PC-3 (cell line): ENCODE measurements at regions not wholly inside any gene's neighbourhood (a gene's known extent, or its start where the extent isn't known, plus 50 kb on each side); places are given as distances from the start of the nearest gene placed in this dataset.

Experiments used
- ATAC-seq: fragments of 200-7000 bp; cut with Tn5 transposase; 2 replicates; pipeline ENCODE4 v1.9.1; 2020; ENCODE audit warnings: mild to moderate bottlenecking, moderate library complexity
- BruUV-seq: library from RNA; stranded (reverse); fragments of 400-500 nt; replicated peaks from 2 replicates; lab custom pipeline; 2021; lab: Mats Ljungman, UMichigan
- CTCF ChIA-PET: fragments of 300-600 bp; sonication (Branson Sonifier 250); formaldehyde crosslinking; loops from one replicate; lab custom pipeline; 2022; ENCODE audit warnings: antibody characterized with exemption; lab: Charles Lee
- POLR2A ChIA-PET: fragments of 300-600 bp; sonication (Branson Sonifier 250); formaldehyde crosslinking; loops from one replicate; lab custom pipeline; 2022; ENCODE audit warnings: antibody characterized with exemption; ENCODE audit not compliant: unreplicated experiment; lab: Charles Lee
- DNase-seq: peaks from one replicate; pipeline ENCODE4 v3.0.0-alpha.2; 2015
- H2AFZ ChIP-seq: fragments of 300-600 bp; sonication (generic); 2 replicates; pipeline ENCODE4 v1.6.0; 2016; ENCODE audit warnings: antibody characterized with exemption, low read length
- H3F3A ChIP-seq: fragments of 300-600 bp; sonication (generic); one replicate; pipeline ENCODE4 v1.6.0; 2017; ENCODE audit warnings: antibody characterized with exemption, low read length, control low read depth, mild to moderate bottlenecking; ENCODE audit not compliant: unreplicated experiment
- H3K27ac ChIP-seq: fragments of 300-600 bp; sonication (generic); 2 replicates; pipeline ENCODE4 v1.5.1; 2016; ENCODE audit warnings: mild to moderate bottlenecking, low read length
- H3K27me3 ChIP-seq: fragments of 300-600 bp; sonication (generic); 2 replicates; pipeline ENCODE4 v1.6.1; 2016; ENCODE audit warnings: low read length, mixed read lengths
- H3K36me3 ChIP-seq: fragments of 300-600 bp; sonication (generic); 2 replicates; pipeline ENCODE4 v1.6.1; 2016; ENCODE audit warnings: low read depth, mixed run types, low read length, mixed read lengths
- H3K4me1 ChIP-seq: fragments of 300-600 bp; sonication (generic); 2 replicates; pipeline ENCODE4 v1.5.1; 2016; ENCODE audit warnings: low read length; ENCODE audit not compliant: insufficient read depth
- H3K4me2 ChIP-seq: fragments of 300-600 bp; sonication (generic); 2 replicates; pipeline ENCODE4 v1.6.0; 2016; ENCODE audit warnings: low read length
- H3K4me3 ChIP-seq: fragments of 300-600 bp; sonication (generic); 2 replicates; pipeline ENCODE4 v1.5.1; 2016; ENCODE audit warnings: mild to moderate bottlenecking, low read length, mixed read lengths
- H3K79me2 ChIP-seq: fragments of 300-600 bp; sonication (generic); 2 replicates; pipeline ENCODE4 v1.6.1; 2017; ENCODE audit warnings: low read length, mixed read lengths
- H3K9ac ChIP-seq: fragments of 300-600 bp; sonication (generic); 2 replicates; pipeline ENCODE4 v1.6.0; 2016; ENCODE audit warnings: mild to moderate bottlenecking, low read length
- H3K9me2 ChIP-seq: fragments of 300-600 bp; sonication (generic); replicated peaks from 2 replicates; pipeline ENCODE4 v1.6.1; 2016; ENCODE audit warnings: mixed run types, low read length, mixed read lengths
- H3K9me3 ChIP-seq: fragments of 300-600 bp; sonication (generic); 2 replicates; pipeline ENCODE4 v1.6.1; 2016; ENCODE audit warnings: low read length, mixed read lengths
- H4K20me1 ChIP-seq: fragments of 300-600 bp; sonication (generic); 2 replicates; pipeline ENCODE4 v1.6.1; 2016; ENCODE audit warnings: low read length, mixed read lengths
- CTCF ChIP-seq: fragments of 300-600 bp; sonication (generic); conservative IDR thresholded peaks from 2 replicates; pipeline ENCODE4 v1.5.1; 2017; ENCODE audit warnings: antibody characterized with exemption, low read depth, mild to moderate bottlenecking, low read length
- EZH2 ChIP-seq: fragments of 300-600 bp; sonication (generic); IDR thresholded peaks from one replicate; pipeline ENCODE4 v1.6.1; 2017; ENCODE audit warnings: antibody characterized with exemption, mild to moderate bottlenecking, low read length; ENCODE audit not compliant: unreplicated experiment
- EZH2phosphoT487 ChIP-seq: fragments of 300-600 bp; sonication (generic); IDR thresholded peaks from 2 replicates; pipeline ENCODE4 v1.6.1; 2018; ENCODE audit warnings: mild to moderate bottlenecking, antibody characterized with exemption, low read length, borderline replicate concordance
- intact Hi-C: fragments of 100-400 bp; cut with micrococcal nuclease; formaldehyde crosslinking; loops from 2 replicates; pipeline ENCODE4 v1.9.0; 2023

- Histone ChIP-seq H3K27ac (no peak overlapping the region), H3K36me3 (no peaks in the 10 kb centered on the region), H3K4me2 (no peak overlapping the region), H3K4me1 (no peaks in the 10 kb centered on the region), H2AFZ (no peak overlapping the region), H3K9ac (no peak overlapping the region), H3K4me3 (no peak overlapping the region), H4K20me1 (no peaks in the 10 kb centered on the region), H3K9me3 (no peaks in the 10 kb centered on the region), H3K79me2 (no peaks in the 10 kb centered on the region), H3K27me3 (peaks cover 94% of the 10 kb centered on the region), H3F3A (no peaks in the 10 kb centered on the region), H3K9me2 (no peaks in the 10 kb centered on the region)
- ChIA-PET POLR2A (no interaction called here), CTCF (no interaction called here)
- no peak for TF ChIP-seq EZH2phosphoT487
- no peak for TF ChIP-seq CTCF
- TF ChIP-seq EZH2, result no peak
- BruUV-seq, result no TSS peak
- DNase-seq (no peak), ATAC-seq (no peak)
- intact Hi-C loops, result no loop called here
Measured at GRCh38 chr11:120034176-120034875, 103.6 kb downstream of the TRIM29 start.

- POLR2A ChIA-PET, result no interaction called here
Measured at GRCh38 chr11:120032766-120033390, 105.0 kb downstream of the TRIM29 start.

More at GRCh38 chr11:120032766-120033390, 105.0 kb downstream of the TRIM29 start:
- no peak overlapping the region for H3K4me3 ChIP-seq
- no peaks in the 10 kb centered on the region for H3K36me3 ChIP-seq
- H3K27me3 ChIP-seq, result peaks cover 92% of the 10 kb centered on the region
- H3K4me1 ChIP-seq, result no peaks in the 10 kb centered on the region
- H3K9me3 ChIP-seq, result no peaks in the 10 kb centered on the region
- H4K20me1 ChIP-seq, result no peaks in the 10 kb centered on the region
- H3K4me2 ChIP-seq, result no peak overlapping the region
- H2AFZ ChIP-seq, result no peak overlapping the region
- no peak for ATAC-seq
- intact Hi-C loops, result no loop called here
- H3K79me2 ChIP-seq, result no peaks in the 10 kb centered on the region
- no peak overlapping the region for H3K9ac ChIP-seq
- CTCF ChIA-PET, result no interaction called here
- H3K9me2 ChIP-seq, result no peaks in the 10 kb centered on the region
- no TSS peak for BruUV-seq
- no peak for TF ChIP-seq EZH2
- no peak for TF ChIP-seq CTCF
- no peak for TF ChIP-seq EZH2phosphoT487
- no peak for DNase-seq
- no peak overlapping the region for H3K27ac ChIP-seq
- H3F3A ChIP-seq, result no peaks in the 10 kb centered on the region
